WTC11 (cell line): ENCODE measurements at regions not wholly inside any gene's neighbourhood (a gene's known extent, or its start where the extent isn't known, plus 50 kb on each side); places are given as distances from the start of the nearest gene placed in this dataset.
A peak's percentile ranks its signal among the peaks of the same experiment; 100 is the strongest.

Experiments
- ATAC-seq: fragments of 200-7000 bp; cut with Tn5 transposase; 2 replicates; pipeline ENCODE4 v1.10.0; 2021; ENCODE audit warnings: mild to moderate bottlenecking, moderate library complexity
- CTCF ChIA-PET: fragments of 300-600 bp; sonication (Branson Sonifier 250); formaldehyde crosslinking; loops from one replicate; lab custom pipeline; 2021; ENCODE audit warnings: antibody characterized with exemption; lab: Charles Lee
- POLR2A ChIA-PET: fragments of 350-600 bp; sonication (Branson Sonifier 250); formaldehyde crosslinking; loops from one replicate; lab custom pipeline; 2021; ENCODE audit warnings: antibody characterized with exemption; lab: Charles Lee
- DNase-seq: peaks from one replicate; pipeline ENCODE4 v3.0.0; 2021; ENCODE audit warnings: low spot score
- H3K27ac Mint-ChIP-seq: 2 replicates; pipeline ENCODE4 v1.8.0; 2021; ENCODE audit warnings: mixed read lengths
- H3K27me3 Mint-ChIP-seq: 2 replicates; pipeline ENCODE4 v1.8.0; 2021; ENCODE audit warnings: low read depth, mild to moderate bottlenecking, moderate library complexity, mixed read lengths
- H3K36me3 Mint-ChIP-seq: 2 replicates; pipeline ENCODE4 v1.8.0; 2021; ENCODE audit warnings: mixed read lengths
- H3K4me1 Mint-ChIP-seq: 2 replicates; pipeline ENCODE4 v1.8.0; 2022; ENCODE audit warnings: mixed read lengths
- H3K4me3 Mint-ChIP-seq: 2 replicates; pipeline ENCODE4 v1.8.0; 2021; ENCODE audit warnings: mild to moderate bottlenecking, moderate library complexity, mixed read lengths
- H3K9me3 Mint-ChIP-seq: 2 replicates; pipeline ENCODE4 v1.8.0; 2021; ENCODE audit warnings: mixed read lengths
- AR ChIP-seq: fragments of 250-450 bp; sonication (Bioruptor Pico); IDR thresholded peaks from 2 replicates; pipeline ENCODE4 v1.9.0; 2021; ENCODE audit warnings: mild to moderate bottlenecking
- ATF1 ChIP-seq: sonication (generic); formaldehyde crosslinking; IDR thresholded peaks from 2 replicates; pipeline ENCODE4 v1.8.1; 2023; ENCODE audit warnings: mild to moderate bottlenecking, moderate library complexity, missing genetic modification reagents
- CBFB ChIP-seq: sonication (generic); formaldehyde crosslinking; IDR thresholded peaks from 2 replicates; pipeline ENCODE4 v1.8.1; 2022; ENCODE audit warnings: mild to moderate bottlenecking, low read depth, missing genetic modification reagents
- CTCF ChIP-seq: fragments of 200-600 bp; IDR thresholded peaks from 2 replicates; pipeline ENCODE4 v1.8.0; 2022; ENCODE audit warnings: antibody characterized with exemption
- ETV6 ChIP-seq: sonication (generic); formaldehyde crosslinking; IDR thresholded peaks from 2 replicates; pipeline ENCODE4 v1.8.1; 2022; ENCODE audit warnings: mild to moderate bottlenecking, missing genetic modification reagents
- MXD4 ChIP-seq: fragments of 250-450 bp; sonication (Bioruptor Pico); IDR thresholded peaks from 2 replicates; pipeline ENCODE4 v1.8.0; 2021; ENCODE audit warnings: mild to moderate bottlenecking, moderate library complexity, borderline replicate concordance
- PREB ChIP-seq: sonication (generic); formaldehyde crosslinking; IDR thresholded peaks from 2 replicates; pipeline ENCODE4 v1.8.1; 2022; ENCODE audit warnings: mild to moderate bottlenecking, missing genetic modification reagents, moderate library complexity, borderline replicate concordance
- PRRX2 ChIP-seq: fragments of 250-450 bp; sonication (Bioruptor Pico); IDR thresholded peaks from 2 replicates; pipeline ENCODE4 v1.8.0; 2021; ENCODE audit warnings: mild to moderate bottlenecking
- SP1 ChIP-seq: sonication (generic); formaldehyde crosslinking; conservative IDR thresholded peaks from 2 replicates; pipeline ENCODE4 v1.8.1; 2022; ENCODE audit warnings: missing genetic modification reagents
- TEAD4 ChIP-seq: sonication (generic); formaldehyde crosslinking; IDR thresholded peaks from 2 replicates; pipeline ENCODE4 v1.8.0; 2022; ENCODE audit warnings: mild to moderate bottlenecking, missing genetic modification reagents
- ZNF232 ChIP-seq: sonication (generic); formaldehyde crosslinking; IDR thresholded peaks from 2 replicates; pipeline ENCODE4 v1.8.0; 2022; ENCODE audit warnings: mild to moderate bottlenecking, missing genetic modification reagents
- ZNF263 ChIP-seq: sonication (generic); formaldehyde crosslinking; IDR thresholded peaks from 2 replicates; pipeline ENCODE4 v1.8.1; 2022; ENCODE audit warnings: low read depth, mild to moderate bottlenecking, moderate library complexity, missing genetic modification reagents
- ZNF423 ChIP-seq: fragments of 250-450 bp; sonication (Bioruptor Pico); IDR thresholded peaks from 2 replicates; pipeline ENCODE4 v2.1.2; 2022; ENCODE audit warnings: mild to moderate bottlenecking, moderate library complexity
- ZNF671 ChIP-seq: fragments of 250-450 bp; sonication (Bioruptor Pico); IDR thresholded peaks from 2 replicates; pipeline ENCODE4 v1.8.0; 2021; ENCODE audit warnings: mild to moderate bottlenecking
- ZSCAN18 ChIP-seq: fragments of 250-450 bp; sonication (Bioruptor Pico); IDR thresholded peaks from 2 replicates; pipeline ENCODE4 v2.1.2; 2022; ENCODE audit warnings: mild to moderate bottlenecking, moderate library complexity

- peaks cover 3% of the 10 kb centered on the region; the same call in 1 of the 2 replicates for H3K27me3 Mint-ChIP-seq
- DNase-seq (no peak), ATAC-seq (peak; percentile 52)
- H3K36me3 Mint-ChIP-seq: no peaks in the 10 kb centered on the region
- H3K9me3 Mint-ChIP-seq: peaks cover 6% of the 10 kb centered on the region; the same call in 1 of the 2 replicates
- TF ChIP-seq ZSCAN18 (CRISPR knock-in tag): no peak
- no peak for TF ChIP-seq ZNF263 (CRISPR knock-in tag)
- no peak for TF ChIP-seq ATF1
- no peak for TF ChIP-seq PREB (CRISPR knock-in tag)
- TF ChIP-seq ZNF232: no peak
- no peak for TF ChIP-seq TEAD4 (CRISPR knock-in tag)
- TF ChIP-seq SP1 (CRISPR knock-in tag): no peak
- TF ChIP-seq AR: no peak
- TF ChIP-seq ZNF671 (CRISPR knock-in tag): no peak
- no peak for TF ChIP-seq PRRX2 (CRISPR knock-in tag)
- TF ChIP-seq CBFB (CRISPR knock-in tag): no peak
- TF ChIP-seq MXD4: no peak
- no peak for TF ChIP-seq ZNF423 (CRISPR knock-in tag)
- POLR2A ChIA-PET: interaction anchor here (0.5 kb wide), 1 partner anchor 54 kb away, joined by 3 read pairs; no protein-coding TSS in a partner anchor
- no peak overlapping the region for H3K27ac Mint-ChIP-seq
- peaks cover 23% of the 10 kb centered on the region for H3K4me1 Mint-ChIP-seq
- no peak overlapping the region for H3K4me3 Mint-ChIP-seq
- CTCF ChIA-PET: interaction anchor here (0.6 to 1.4 kb wide), 3 partner anchors 217 to 583 kb away, joined by 3 to 4 read pairs (median 3); no protein-coding TSS in a partner anchor
Measured at GRCh38 chr2:228690681-228691080, 509.2 kb upstream of the SPHKAP start.

- DNase-seq: peak; percentile 73
- CTCF ChIA-PET: interaction anchor here (0.6 to 1.1 kb wide), 5 partner anchors 10 to 898 kb away, joined by 3 to 11 read pairs (median 3); no protein-coding TSS in a partner anchor
Measured at GRCh38 chr2:228689053-228689452, 507.6 kb upstream of the SPHKAP start.

More at GRCh38 chr2:228689053-228689452, 507.6 kb upstream of the SPHKAP start:
- TF ChIP-seq ETV6 (CRISPR knock-in tag) (no peak), CTCF (peak; percentile 63)
- Mint-ChIP-seq H3K27ac (no peak overlapping the region), H3K4me1 (peaks cover 23% of the 10 kb centered on the region), H3K27me3 (peaks cover 3% of the 10 kb centered on the region; the same call in 1 of the 2 replicates), H3K9me3 (no peaks in the 10 kb centered on the region), H3K36me3 (no peaks in the 10 kb centered on the region), H3K4me3 (no peak overlapping the region)
- peak; percentile 93 for ATAC-seq
- POLR2A ChIA-PET: no interaction called here
